Panc1 (cell line): ENCODE measurements at regions not wholly inside any gene's neighbourhood (a gene's known extent, or its start where the extent isn't known, plus 50 kb on each side); places are given as distances from the start of the nearest gene placed in this dataset.

ENCODE experiments used
- POLR2AphosphoS5 ChIP-seq: IDR thresholded peaks from 2 replicates; pipeline ENCODE4 v1.6.1; 2012; ENCODE audit warnings: mild to moderate bottlenecking, low read depth, low read length, moderate library complexity
- TF ChIP-seq, protein P1 (sequence below): fragments of 450-650 bp; IDR thresholded peaks from 2 replicates; pipeline ENCODE4 v1.5.1; 2017; ENCODE audit warnings: mild to moderate bottlenecking

GRCh38 chr18:40414155-40414754 lies 1540.8 kb upstream of the PIK3C3 start:
- TF ChIP-seq, protein P1, sequence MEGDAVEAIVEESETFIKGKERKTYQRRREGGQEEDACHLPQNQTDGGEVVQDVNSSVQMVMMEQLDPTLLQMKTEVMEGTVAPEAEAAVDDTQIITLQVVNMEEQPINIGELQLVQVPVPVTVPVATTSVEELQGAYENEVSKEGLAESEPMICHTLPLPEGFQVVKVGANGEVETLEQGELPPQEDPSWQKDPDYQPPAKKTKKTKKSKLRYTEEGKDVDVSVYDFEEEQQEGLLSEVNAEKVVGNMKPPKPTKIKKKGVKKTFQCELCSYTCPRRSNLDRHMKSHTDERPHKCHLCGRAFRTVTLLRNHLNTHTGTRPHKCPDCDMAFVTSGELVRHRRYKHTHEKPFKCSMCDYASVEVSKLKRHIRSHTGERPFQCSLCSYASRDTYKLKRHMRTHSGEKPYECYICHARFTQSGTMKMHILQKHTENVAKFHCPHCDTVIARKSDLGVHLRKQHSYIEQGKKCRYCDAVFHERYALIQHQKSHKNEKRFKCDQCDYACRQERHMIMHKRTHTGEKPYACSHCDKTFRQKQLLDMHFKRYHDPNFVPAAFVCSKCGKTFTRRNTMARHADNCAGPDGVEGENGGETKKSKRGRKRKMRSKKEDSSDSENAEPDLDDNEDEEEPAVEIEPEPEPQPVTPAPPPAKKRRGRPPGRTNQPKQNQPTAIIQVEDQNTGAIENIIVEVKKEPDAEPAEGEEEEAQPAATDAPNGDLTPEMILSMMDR = no peak
- TF ChIP-seq POLR2AphosphoS5 = no peak
